ENCODE measurements at regions not wholly inside any gene's neighbourhood (a gene's known extent, or its start where the extent isn't known, plus 50 kb on each side); places are given as distances from the start of the nearest gene placed in this dataset.

GRCh38 chr4:174438711-174439110 is 83.6 kb downstream of the HPGD start:
- FAIRE-seq = no peak

- FAIRE-seq = no peak
These were observed 84.5 kb downstream of the HPGD start for GRCh38 chr4:174437749-174438148.

GRCh38 chr4:174437324-174437723 is 85.0 kb downstream of the HPGD start:
- no peak for FAIRE-seq

- FAIRE-seq = no peak
These were observed 85.9 kb downstream of the HPGD start for GRCh38 chr4:174436377-174436776.

- FAIRE-seq = no peak
These were observed 86.3 kb downstream of the HPGD start for GRCh38 chr4:174435974-174436373.

GRCh38 chr4:174434455-174434854 is 87.8 kb downstream of the HPGD start:
- FAIRE-seq = no peak

- no peak for FAIRE-seq
These were observed 91.7 kb downstream of the HPGD start for GRCh38 chr4:174430576-174430975.

- no peak for FAIRE-seq
These were observed 92.4 kb downstream of the HPGD start for GRCh38 chr4:174429701-174430410.

GRCh38 chr4:174427571-174428140 is 94.6 kb downstream of the HPGD start:
- FAIRE-seq = no peak

GRCh38 chr4:174425669-174426068 is 96.6 kb downstream of the HPGD start:
- FAIRE-seq = no peak

GRCh38 chr4:174423257-174423944 is 98.9 kb downstream of the HPGD start:
- no peak for FAIRE-seq

GRCh38 chr4:174422893-174423256 is 99.4 kb downstream of the HPGD start:
- FAIRE-seq = no peak

GRCh38 chr4:174420316-174420715 is 102.0 kb downstream of the HPGD start:
- FAIRE-seq = no peak

- no peak for FAIRE-seq
These were observed 103.6 kb downstream of the HPGD start for GRCh38 chr4:174418640-174419212.

- no peak for FAIRE-seq
These were observed 113.3 kb downstream of the HPGD start for GRCh38 chr4:174408841-174409552.

- no peak for FAIRE-seq
These were observed 115.9 kb downstream of the HPGD start for GRCh38 chr4:174406383-174406782.

- FAIRE-seq = no peak
These were observed 116.4 kb downstream of the HPGD start for GRCh38 chr4:174405923-174406322.

- no peak for FAIRE-seq
These were observed 117.6 kb downstream of the HPGD start for GRCh38 chr4:174404677-174405076.

- FAIRE-seq = no peak
These were observed 119.1 kb downstream of the HPGD start for GRCh38 chr4:174403177-174403543.

GRCh38 chr4:174402470-174403176 is 118.9 kb downstream of the CEP44 start:
- no peak for FAIRE-seq

GRCh38 chr4:174401471-174402130 is 117.9 kb downstream of the CEP44 start:
- no peak for FAIRE-seq
